ENCODE measurements at regions not wholly inside any gene's neighbourhood (a gene's known extent, or its start where the extent isn't known, plus 50 kb on each side); places are given as distances from the start of the nearest gene placed in this dataset.
A peak's percentile ranks its signal among the peaks of the same experiment; 100 is the strongest.

DNA sequence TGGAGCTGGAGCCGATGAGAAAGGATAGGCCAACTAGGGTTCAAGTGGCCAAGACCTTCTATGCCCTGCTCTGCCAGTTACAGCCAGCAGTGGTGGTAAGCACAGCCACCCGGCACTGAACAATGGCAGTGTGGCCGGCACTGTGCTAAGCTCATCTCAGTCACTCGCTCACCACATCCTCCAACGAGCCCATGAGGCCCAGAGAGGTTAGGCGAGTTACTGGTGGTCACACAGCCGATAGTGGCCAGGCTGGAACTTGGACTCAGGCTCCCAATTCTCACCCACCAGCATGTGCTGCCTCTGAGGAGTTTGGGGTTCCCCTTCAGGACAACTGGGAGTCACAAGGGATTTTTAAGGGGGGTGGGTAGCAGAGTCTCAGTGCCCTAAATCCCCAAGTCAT is 66.4 kb downstream of the IGLL1 start:
- no peak overlapping the region for H3K4me3 ChIP-seq (ENCODE audit: low read depth in 2 of 2, low read length in 2 of 2)
- DNase-seq (ENCODE audit: low read depth, low spot score) (no peak), ATAC-seq (no peak)
- H3K4me1 ChIP-seq (ENCODE audit: control insufficient read depth, insufficient read depth, low read length) = peaks cover 4% of the 10 kb centered on the region; the same call in 1 of the 2 replicates
- ChIA-PET POLR2A (no interaction called here), CTCF (no interaction called here)
- no peak overlapping the region for H3K27ac ChIP-seq (ENCODE audit: low read length)
- H3K9me3 ChIP-seq (ENCODE audit: control insufficient read depth, insufficient read depth, low read depth, low read length) = no peaks in the 10 kb centered on the region
- H3K36me3 ChIP-seq (ENCODE audit: control insufficient read depth, insufficient read depth, low read length) = no peaks in the 10 kb centered on the region
- intact Hi-C loops (cut with micrococcal nuclease; ENCODE audit: unreplicated experiment) (no loop called here), in situ Hi-C loops (cut with HindIII; ENCODE audit: low pct_unique_long_range_greater_than_20kb, low sequenced_read_pairs) (no loop called here)
- no peaks in the 10 kb centered on the region for H3K27me3 ChIP-seq (ENCODE audit: control insufficient read depth, insufficient read depth, low read length)
- no TSS peak for BruUV-seq (replicated peaks)
- TF ChIP-seq POLR2AphosphoS5 (IDR thresholded peaks at IDR 0.05; ENCODE audit: low read depth, low read length) (no peak), SIN3A (IDR thresholded peaks at IDR 0.05; ENCODE audit: borderline replicate concordance, insufficient read depth, low read depth, low read length) (no peak)

DNA sequence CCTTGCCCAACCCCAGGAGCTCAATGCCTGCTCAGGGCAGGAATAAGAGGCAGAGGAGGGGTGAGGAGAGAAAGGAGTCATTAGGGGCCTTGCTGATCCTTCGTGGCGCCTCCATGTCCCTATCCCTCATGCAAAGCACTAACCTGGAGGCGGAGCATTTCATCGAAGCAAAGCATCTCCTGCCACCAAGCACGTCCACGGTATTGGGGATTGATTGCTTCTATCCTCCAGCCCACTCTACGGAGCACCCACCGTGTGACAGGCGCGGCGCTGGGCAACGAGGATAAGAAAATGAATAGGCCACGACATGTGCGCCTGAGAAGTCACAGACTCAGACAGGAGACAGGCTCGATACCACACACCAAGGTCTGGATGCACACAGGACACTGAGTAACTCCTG is 67.0 kb downstream of the IGLL1 start:
- BruUV-seq (replicated peaks) = no TSS peak
- TF ChIP-seq, protein P1, sequence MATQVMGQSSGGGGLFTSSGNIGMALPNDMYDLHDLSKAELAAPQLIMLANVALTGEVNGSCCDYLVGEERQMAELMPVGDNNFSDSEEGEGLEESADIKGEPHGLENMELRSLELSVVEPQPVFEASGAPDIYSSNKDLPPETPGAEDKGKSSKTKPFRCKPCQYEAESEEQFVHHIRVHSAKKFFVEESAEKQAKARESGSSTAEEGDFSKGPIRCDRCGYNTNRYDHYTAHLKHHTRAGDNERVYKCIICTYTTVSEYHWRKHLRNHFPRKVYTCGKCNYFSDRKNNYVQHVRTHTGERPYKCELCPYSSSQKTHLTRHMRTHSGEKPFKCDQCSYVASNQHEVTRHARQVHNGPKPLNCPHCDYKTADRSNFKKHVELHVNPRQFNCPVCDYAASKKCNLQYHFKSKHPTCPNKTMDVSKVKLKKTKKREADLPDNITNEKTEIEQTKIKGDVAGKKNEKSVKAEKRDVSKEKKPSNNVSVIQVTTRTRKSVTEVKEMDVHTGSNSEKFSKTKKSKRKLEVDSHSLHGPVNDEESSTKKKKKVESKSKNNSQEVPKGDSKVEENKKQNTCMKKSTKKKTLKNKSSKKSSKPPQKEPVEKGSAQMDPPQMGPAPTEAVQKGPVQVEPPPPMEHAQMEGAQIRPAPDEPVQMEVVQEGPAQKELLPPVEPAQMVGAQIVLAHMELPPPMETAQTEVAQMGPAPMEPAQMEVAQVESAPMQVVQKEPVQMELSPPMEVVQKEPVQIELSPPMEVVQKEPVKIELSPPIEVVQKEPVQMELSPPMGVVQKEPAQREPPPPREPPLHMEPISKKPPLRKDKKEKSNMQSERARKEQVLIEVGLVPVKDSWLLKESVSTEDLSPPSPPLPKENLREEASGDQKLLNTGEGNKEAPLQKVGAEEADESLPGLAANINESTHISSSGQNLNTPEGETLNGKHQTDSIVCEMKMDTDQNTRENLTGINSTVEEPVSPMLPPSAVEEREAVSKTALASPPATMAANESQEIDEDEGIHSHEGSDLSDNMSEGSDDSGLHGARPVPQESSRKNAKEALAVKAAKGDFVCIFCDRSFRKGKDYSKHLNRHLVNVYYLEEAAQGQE (IDR thresholded peaks at IDR 0.05; ENCODE audit: insufficient read depth in 1 of 2, low read depth in 2 of 2, low read length in 1 of 2) = no peak
- no peak for TF ChIP-seq TCF7L2 (IDR thresholded peaks at IDR 0.05; ENCODE audit: low read depth, low read length)
- no peak for TF ChIP-seq POLR2AphosphoS5 (IDR thresholded peaks at IDR 0.05; ENCODE audit: low read depth, low read length)
- TF ChIP-seq, protein P2, sequence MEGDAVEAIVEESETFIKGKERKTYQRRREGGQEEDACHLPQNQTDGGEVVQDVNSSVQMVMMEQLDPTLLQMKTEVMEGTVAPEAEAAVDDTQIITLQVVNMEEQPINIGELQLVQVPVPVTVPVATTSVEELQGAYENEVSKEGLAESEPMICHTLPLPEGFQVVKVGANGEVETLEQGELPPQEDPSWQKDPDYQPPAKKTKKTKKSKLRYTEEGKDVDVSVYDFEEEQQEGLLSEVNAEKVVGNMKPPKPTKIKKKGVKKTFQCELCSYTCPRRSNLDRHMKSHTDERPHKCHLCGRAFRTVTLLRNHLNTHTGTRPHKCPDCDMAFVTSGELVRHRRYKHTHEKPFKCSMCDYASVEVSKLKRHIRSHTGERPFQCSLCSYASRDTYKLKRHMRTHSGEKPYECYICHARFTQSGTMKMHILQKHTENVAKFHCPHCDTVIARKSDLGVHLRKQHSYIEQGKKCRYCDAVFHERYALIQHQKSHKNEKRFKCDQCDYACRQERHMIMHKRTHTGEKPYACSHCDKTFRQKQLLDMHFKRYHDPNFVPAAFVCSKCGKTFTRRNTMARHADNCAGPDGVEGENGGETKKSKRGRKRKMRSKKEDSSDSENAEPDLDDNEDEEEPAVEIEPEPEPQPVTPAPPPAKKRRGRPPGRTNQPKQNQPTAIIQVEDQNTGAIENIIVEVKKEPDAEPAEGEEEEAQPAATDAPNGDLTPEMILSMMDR (IDR thresholded peaks at IDR 0.05) = no peak
- TF ChIP-seq SIN3A (IDR thresholded peaks at IDR 0.05; ENCODE audit: borderline replicate concordance, insufficient read depth, low read depth, low read length) = no peak
- intact Hi-C loops (cut with micrococcal nuclease; ENCODE audit: unreplicated experiment) = no loop called here
- ChIA-PET CTCF (no interaction called here), POLR2A (no interaction called here)
- DNase-seq (ENCODE audit: low read depth, low spot score) = no peak
- ATAC-seq = 0 out of 2 replicates have a peak, but pooled peaks have one; percentile 28
- in situ Hi-C loops (cut with HindIII; ENCODE audit: low pct_unique_long_range_greater_than_20kb, low sequenced_read_pairs) = no loop called here
- Histone ChIP-seq H3K27me3 (ENCODE audit: control insufficient read depth, insufficient read depth, low read length) (no peaks in the 10 kb centered on the region), H3K4me3 (ENCODE audit: low read depth in 2 of 2, low read length in 2 of 2) (no peak overlapping the region), H3K27ac (ENCODE audit: low read length) (no peak overlapping the region), H3K9me3 (ENCODE audit: control insufficient read depth, insufficient read depth, low read depth, low read length) (no peaks in the 10 kb centered on the region), H3K4me1 (ENCODE audit: control insufficient read depth, insufficient read depth, low read length) (no peaks in the 10 kb centered on the region), H3K36me3 (ENCODE audit: control insufficient read depth, insufficient read depth, low read length) (no peaks in the 10 kb centered on the region)

DNA sequence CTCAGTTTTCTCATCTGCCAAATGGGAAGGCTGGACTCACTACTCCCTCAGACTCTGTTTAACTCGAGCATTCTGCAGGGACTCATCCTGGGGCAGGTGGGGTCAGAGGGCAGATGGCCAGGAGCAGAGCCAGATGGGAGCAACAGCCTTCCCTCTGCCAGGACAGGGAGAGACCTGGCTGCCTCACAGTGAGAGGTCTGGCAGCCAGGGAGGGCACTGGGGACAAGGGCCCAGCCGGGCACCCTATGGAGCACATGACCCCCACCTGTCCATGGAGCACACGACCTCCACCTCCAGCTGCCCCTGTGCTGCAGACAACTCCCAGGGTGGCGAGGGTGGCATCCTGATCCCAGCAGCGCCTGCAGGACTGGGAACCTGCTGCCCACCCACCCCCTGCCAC is 67.4 kb downstream of the IGLL1 start:
- intact Hi-C loops (cut with micrococcal nuclease; ENCODE audit: unreplicated experiment) (no loop called here), in situ Hi-C loops (cut with HindIII; ENCODE audit: low pct_unique_long_range_greater_than_20kb, low sequenced_read_pairs) (no loop called here)
- Histone ChIP-seq H3K4me3 (ENCODE audit: low read depth in 2 of 2, low read length in 2 of 2) (no peak overlapping the region), H3K4me1 (ENCODE audit: control insufficient read depth, insufficient read depth, low read length) (no peaks in the 10 kb centered on the region), H3K27ac (ENCODE audit: low read length) (no peak overlapping the region), H3K36me3 (ENCODE audit: control insufficient read depth, insufficient read depth, low read length) (no peaks in the 10 kb centered on the region), H3K27me3 (ENCODE audit: control insufficient read depth, insufficient read depth, low read length) (no peaks in the 10 kb centered on the region), H3K9me3 (ENCODE audit: control insufficient read depth, insufficient read depth, low read depth, low read length) (no peaks in the 10 kb centered on the region)
- ATAC-seq = no peak
- CTCF ChIA-PET = no interaction called here
- TF ChIP-seq, protein P1 (IDR thresholded peaks at IDR 0.05; ENCODE audit: insufficient read depth in 1 of 2, low read depth in 2 of 2, low read length in 1 of 2) = no peak
- TF ChIP-seq SIN3A (IDR thresholded peaks at IDR 0.05; ENCODE audit: borderline replicate concordance, insufficient read depth, low read depth, low read length) = no peak
- TF ChIP-seq TCF7L2 (IDR thresholded peaks at IDR 0.05; ENCODE audit: low read depth, low read length) = no peak
- no peak for TF ChIP-seq POLR2AphosphoS5 (IDR thresholded peaks at IDR 0.05; ENCODE audit: low read depth, low read length)
- TF ChIP-seq, protein P2 (IDR thresholded peaks at IDR 0.05) = no peak
- DNase-seq (ENCODE audit: low read depth, low spot score) = no peak
- no TSS peak for BruUV-seq (replicated peaks)
- POLR2A ChIA-PET = no interaction called here
